Activated CD8-positive, alpha-beta memory T cell treated with anti-CD3 and anti-CD28 coated beads for 24 hours (primary cell): ENCODE measurements at regions not wholly inside any gene's neighbourhood (a gene's known extent, or its start where the extent isn't known, plus 50 kb on each side); places are given as distances from the start of the nearest gene placed in this dataset.
A peak's percentile ranks its signal among the peaks of the same experiment; 100 is the strongest.

Experiments used
- DNase-seq: peaks from one replicate; pipeline ENCODE4 v3.0.0-alpha.2; 2020

DNA sequence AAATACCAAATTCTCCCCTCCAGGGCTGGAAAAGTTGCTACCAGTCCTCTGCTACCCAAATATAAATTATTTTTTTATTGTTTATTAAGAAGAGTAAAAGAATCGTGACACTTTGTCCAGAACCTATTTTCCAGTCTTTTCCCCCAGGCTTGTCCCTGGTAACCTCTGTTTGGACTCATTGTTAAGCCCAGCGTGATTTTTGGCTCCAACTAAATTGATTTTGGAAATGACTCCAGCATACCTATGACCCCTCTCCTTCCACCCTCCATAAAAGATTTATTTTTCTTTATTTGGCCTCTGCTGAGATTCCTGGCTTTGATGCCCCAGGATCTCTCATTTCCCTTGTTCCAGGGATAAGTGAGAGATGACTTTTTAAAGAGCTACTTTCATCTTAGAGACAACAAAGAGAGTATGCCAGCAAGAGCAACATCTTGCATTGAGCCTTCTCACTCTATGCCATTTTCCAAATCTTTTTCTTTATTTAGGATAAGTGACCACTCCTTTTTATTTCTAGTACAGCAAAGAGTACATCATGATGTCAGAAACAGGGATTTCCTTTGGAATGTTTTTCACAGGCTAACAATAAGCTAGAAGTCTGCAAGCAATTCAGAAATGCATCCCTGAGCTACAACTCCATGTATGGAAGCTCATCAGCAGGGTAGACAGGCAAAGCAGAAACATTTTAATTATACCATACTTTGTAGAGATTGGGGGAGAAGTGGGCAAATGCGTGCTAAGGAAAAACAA, 75.8 kb downstream of the DAD1 start:
- DNase-seq: peak; percentile 55

DNA sequence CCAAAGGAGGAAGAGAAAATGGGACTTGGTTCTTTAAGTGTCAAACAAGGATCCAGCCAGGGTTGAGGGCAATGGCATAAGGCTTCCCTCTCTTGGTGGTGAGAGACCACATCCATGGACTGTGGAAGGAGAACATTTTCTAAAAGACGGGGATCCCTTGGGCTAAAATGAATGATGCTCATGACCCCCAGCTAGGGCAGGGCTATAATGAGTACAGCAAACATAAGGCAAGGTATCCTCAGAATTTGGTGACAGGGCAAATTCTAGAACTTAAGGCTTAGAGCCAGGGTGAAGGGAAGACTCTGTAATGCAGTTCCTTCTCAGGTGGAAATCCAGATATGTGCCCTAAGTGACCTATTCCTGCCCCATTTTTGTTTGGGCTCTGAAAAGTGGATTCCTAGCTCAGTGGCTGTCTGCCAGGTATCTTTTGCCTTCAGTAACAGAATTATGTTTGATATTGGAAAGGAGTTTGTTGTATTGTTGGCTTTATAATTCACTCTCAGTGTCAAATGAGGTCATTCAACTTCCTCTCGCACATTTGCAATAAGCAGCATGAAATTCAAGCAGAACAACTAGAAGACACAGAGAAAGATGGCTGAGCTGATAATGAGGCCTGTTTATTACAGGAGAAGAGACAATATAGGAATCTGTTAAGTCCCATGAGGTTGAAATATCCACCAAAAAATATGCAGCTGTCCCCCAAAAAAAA, 76.8 kb downstream of the DAD1 start:
- DNase-seq: peak; percentile 60

DNA sequence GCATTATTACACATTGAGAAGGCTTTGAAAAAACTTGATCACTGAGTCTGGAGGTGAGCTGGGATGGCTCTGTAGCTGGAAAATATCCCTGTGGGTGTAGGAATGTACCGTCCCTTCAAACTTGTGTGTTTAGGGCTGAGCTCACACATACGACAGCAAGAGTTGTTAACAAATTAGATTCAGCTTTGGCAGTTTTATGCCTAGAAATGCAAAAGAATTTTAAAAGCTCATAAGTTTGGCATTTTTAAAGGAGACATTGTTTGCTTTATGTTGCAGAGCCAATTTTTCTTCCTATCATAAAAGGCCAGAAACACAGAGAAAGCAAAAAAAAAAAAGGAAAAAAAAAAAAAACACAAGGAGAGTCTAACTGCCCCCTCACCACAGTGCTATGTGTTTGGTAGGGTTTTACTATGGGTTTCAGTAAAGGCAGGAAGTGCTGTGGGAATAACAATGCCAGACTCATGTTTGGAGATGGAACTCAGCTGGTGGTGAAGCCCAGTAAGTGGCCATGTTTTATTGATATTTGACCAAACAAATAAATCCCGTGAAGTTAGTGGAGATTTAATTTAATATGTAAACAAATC, 78.4 kb downstream of the DAD1 start:
- peak; percentile 53 for DNase-seq

GRCh38 chr14:22509751-22510300, 79.2 kb downstream of the DAD1 start:
- DNase-seq: no peak

DNA sequence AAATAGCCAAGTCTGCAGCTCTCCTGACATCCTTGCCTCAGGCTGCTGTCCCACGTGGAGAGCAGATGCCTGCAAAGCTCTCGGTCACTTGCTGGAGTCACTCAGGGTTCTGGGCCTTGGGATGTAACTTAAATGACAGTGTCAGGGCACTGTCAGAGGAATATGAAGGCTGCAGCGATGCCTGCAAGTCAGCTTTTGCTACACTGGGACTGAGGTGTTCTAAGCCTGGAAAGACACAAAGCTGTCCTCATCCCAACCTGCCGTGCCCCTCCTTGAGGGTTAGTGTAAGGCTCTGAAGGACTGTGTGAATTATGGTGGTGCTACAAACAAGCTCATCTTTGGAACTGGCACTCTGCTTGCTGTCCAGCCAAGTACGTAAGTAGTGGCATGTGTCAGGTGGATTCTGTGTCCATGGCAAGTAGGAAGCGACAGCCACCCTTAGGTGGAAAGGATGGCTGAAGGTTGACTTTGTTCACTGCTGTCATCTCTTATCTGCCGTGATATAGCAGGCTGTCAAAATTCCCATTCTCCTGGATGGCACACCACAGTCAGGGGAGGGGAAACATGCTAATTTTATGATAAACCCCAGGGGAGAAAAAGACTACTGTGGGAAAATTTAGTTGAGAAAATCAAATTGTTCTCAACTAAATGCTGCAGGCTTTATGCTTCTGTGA, 79.9 kb downstream of the DAD1 start:
- peak; percentile 71 for DNase-seq

- no peak for DNase-seq
Observed at GRCh38 chr14:22508662-22509035, 80.4 kb downstream of the DAD1 start.

DNA sequence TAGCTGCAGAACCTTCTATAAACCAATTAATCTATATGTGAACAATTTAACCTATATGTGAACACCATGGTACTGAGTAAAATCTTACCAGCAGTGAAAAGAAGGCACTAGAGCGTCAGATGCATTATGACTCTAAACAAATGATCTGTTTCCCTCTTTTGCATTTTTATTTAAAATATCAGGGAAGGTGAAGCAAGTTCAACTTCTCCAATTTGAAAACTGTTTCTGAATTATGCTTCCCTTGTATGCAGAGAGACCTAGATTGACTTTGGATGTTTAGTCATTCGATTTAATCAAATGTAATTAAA, 80.9 kb downstream of the DAD1 start:
- no peak for DNase-seq

- DNase-seq: peak; percentile 55
Observed at GRCh38 chr14:22506778-22507351, 82.2 kb downstream of the DAD1 start.

DNA sequence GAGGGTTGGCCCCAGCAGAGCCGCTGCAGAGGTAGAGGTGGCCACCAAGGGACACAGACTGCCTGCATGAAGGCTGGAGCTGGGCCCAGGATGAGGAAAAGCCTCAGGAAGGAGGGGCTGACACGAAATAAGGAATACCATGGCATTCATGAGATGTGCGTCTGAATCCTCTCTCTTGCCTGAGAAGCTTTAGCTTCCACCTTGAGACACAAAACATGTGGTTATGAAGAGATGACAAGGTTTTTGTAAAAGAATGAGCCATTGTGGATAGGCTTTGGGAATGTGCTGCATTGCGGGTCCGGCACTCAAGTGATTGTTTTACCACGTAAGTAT, 82.7 kb downstream of the DAD1 start:
- no peak for DNase-seq

- DNase-seq: peak; percentile 68
Observed at GRCh38 chr14:22505697-22506377, 83.2 kb downstream of the DAD1 start.

DNA sequence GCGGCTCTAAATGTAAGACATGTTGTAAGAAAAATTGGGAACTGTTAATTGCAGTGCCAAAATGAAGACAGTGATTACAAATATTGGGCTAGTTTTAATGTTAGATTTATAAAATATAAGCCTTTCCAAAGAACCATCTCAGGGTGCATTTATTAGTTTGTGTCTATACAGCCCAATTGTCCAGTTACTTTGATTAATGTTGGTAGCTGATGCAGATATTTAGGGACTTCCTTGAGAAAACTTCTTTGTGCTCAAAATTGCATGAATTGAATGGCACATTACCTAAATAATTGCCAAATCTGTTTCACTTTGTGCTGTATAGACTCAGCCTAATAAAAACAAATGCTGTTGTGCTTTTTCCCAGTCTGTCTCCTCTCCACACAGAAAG, 83.7 kb downstream of the DAD1 start:
- DNase-seq: no peak

GRCh38 chr14:22502551-22502950, 86.5 kb downstream of the DAD1 start:
- peak; percentile 72 for DNase-seq

- DNase-seq: peak; percentile 62
Observed at GRCh38 chr14:22502007-22502406, 87.0 kb downstream of the DAD1 start.

- DNase-seq: peak; percentile 63
Observed at GRCh38 chr14:22500954-22501726, 87.9 kb downstream of the DAD1 start.

DNA sequence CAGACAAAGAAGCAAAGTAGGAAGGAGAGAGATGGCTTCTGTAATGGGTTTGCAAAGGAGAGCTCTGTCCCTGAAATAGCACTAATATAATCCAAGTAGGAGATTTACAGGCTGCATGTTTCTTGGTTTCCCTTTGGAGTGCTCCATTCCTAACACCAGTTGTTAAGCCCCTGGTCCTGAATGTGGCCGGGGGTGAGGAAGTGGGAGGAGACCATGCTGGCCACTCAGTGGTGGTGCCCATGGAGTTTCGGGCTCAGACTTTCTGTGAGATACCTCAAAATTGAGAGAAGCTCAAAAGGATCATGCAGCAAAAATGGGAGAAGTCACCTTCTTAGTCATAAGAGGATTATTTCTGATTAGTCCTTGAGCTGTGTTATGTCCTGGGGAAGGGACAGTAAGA, 88.5 kb downstream of the DAD1 start:
- DNase-seq: no peak

GRCh38 chr14:22497671-22498093, 91.3 kb downstream of the DAD1 start:
- DNase-seq: no peak

- no peak for DNase-seq
Observed at GRCh38 chr14:22497144-22497423, 91.9 kb downstream of the DAD1 start.

DNA sequence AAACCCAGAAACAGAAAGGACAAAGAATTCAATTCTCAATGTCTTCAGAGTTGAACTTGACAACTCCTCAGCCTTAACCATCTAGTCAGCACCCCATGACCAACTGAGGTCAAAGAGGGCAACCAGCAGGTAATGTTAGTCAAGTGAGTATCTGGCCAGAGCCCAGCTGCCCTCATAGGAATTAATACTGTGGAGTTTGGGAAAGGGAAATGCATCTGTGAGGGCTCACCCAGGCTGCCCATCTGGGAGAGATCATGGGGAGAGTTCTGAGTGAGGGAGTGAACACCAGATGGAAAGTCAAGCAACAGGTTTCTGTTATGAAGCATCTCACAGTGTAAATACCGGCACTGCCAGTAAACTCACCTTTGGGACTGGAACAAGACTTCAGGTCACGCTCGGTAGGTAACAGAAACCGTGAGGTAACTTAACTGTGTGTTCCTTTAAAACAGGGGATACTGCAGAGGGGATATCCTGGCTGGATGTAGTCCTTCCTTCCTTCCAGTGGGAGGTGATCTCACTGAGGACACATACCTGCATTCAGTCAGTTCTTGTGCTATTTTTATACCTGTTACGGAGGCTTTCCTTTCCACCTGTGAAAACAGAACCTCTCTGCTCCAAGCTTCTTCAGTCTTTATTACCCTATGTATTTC, 94.4 kb downstream of the DAD1 start:
- DNase-seq: peak; percentile 61

DNA sequence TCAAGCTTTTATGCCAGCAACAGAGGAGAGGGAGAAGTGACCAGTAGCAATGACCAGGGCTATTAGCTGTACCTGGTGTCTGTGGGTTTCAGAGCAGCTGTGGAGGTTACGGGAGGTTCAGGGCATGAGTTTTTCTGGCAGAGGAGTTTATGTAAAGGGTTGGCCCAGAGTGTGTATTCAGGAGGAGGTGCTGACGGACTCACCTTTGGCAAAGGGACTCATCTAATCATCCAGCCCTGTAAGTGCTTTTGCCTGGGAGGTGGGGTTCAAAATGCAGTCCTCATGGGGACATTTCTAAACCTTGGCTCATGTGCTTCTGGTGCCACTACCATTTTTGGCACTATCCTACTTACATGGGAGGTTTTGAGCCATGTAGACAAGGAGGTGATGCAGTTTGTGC, 95.3 kb downstream of the DAD1 start:
- no peak for DNase-seq

DNA sequence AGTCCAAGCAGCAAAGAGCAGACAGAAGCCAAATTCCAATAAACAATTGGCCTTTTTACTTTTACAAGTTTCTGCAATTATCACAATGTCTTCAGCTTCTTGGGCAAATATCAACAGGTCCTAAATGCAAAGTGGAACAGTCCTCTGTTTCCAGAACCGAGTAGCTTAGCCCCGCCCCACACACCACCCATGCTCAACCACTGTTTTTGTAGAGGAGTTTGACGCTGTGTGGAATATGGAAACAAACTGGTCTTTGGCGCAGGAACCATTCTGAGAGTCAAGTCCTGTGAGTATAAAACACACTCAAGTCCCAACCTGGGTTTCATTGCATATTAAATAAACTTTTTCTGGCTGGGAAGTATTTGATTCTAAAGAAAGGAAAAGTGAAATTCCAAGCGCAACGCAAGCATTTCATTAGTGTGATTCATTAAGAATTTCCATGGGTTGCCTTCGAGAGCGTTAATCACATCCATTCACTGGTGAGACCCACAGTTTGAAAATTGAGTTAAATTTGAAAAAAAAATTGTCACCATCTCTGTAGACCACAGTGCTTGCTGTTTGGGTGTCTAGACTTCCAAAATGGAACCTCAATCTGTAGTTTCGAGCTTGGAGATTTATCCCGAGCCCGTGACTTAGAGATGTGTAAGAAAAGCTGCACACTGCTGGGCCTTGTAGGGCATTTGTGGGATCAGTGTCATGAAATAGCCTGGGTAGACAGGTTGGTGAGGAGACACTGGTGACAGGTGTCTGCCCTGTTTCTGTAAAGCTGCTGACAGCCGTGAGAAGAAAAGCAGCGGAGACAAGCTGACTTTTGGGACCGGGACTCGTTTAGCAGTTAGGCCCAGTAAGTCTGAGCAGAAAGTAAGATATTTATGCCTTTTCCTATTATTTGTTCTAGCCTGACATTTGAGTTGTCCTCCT, 96.1 kb downstream of the DAD1 start:
- no peak for DNase-seq
